HG03066 (cell line): ENCODE measurements at regions not wholly inside any gene's neighbourhood (a gene's known extent, or its start where the extent isn't known, plus 50 kb on each side); places are given as distances from the start of the nearest gene placed in this dataset.

ENCODE experiments used
- ATAC-seq: cut with Tn5 transposase; IDR thresholded peaks from one replicate; pipeline ENCODE4 v1.9.1; 2021; ENCODE audit warnings: low read depth; ENCODE audit not compliant: unreplicated experiment

DNA sequence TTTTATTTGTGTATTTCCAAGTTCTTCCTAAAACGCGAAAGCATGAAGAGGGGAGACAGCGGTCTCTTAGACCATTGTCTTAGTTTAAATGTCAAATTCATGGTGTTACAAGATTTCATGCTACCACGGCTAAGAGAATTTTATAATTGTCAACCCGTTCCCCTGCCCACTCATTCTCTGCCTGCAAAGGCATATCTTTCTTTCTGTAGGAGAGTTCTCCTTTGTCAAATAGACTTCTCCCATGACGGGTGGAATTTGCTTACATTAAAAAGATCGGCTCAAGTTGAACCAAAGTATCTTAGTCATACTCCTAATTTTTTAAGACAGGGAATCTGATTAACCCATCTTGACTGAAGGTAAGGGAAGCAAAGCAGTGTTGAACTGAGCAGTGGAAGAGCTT is 539.2 kb downstream of the REEP3 start:
- ATAC-seq = no peak

DNA sequence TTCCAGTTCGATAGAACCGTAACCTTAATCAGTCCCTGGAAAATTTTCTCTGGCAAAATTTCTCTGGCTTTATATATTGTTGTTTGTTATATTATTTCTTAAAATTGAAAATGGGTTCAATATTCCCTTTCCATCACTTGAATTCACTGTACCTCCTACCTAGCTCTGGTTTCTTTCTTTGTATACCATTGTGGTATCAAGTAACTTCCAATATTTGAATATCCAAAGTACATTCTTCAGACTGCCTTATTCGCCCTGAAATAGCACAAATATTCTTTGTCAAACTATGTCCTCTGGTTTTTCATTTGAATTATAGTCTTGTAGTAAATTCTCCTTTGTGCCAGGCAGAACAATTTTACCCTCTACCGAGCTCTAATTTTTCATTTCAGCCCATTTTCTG is 541.6 kb downstream of the REEP3 start:
- ATAC-seq = no peak

- ATAC-seq = no peak
Observed at GRCh38 chr10:64067009-64067606, 545.9 kb downstream of the REEP3 start.

- no peak for ATAC-seq
Observed at GRCh38 chr10:64067859-64068258, 546.7 kb downstream of the REEP3 start.

GRCh38 chr10:64070241-64070640 is 549.0 kb downstream of the REEP3 start:
- no peak for ATAC-seq

- no peak for ATAC-seq
Observed at GRCh38 chr10:64071218-64071617, 550.0 kb downstream of the REEP3 start.

DNA sequence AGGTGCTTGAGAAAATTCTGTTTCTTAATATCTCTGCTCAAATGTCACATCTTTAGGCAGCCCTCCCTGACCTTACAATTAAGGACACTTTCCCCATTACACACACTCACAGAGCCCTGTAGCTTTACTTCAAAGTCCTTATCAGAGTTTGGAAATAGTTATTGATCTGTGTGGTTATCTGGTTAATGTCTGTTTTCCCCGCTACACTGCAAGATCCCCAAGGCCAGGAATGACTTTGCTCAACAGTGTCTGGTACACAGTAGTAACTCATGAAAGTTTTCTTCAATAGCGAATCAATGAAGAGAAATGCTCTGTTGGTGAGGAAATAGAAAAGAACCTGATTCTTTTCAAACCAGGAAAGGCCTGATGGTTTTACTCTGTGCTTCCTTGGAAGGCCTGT is 554.4 kb downstream of the REEP3 start:
- ATAC-seq = no peak

DNA sequence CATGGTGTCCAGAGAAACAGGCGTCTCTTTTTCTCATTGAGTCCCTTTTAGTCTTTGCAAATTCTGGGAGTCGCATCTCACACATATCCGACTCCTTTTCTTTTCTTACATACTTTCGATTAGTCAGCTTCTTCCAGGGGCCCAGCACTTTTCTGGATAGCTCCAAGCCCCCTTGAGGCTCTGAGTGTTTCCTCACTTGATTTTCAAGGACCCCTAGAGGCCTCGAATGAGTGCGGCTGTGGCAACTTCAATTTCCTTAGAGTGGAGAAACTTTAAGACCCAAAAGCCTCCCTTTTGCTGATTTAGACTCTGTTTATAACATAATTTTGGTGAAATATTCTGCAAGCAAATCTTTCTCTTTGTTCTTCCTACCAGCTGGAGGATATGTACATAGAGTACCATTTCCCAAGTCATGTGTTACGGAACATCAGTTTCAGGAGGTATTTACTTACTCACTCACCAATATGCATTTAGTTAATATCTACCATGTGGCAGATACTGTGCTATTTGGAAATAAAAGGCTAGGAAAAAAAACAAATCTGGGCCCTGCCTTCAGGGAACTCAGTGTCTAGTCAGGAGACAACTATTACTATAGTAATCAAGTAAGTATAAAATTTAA is 555.2 kb downstream of the REEP3 start:
- no peak for ATAC-seq

DNA sequence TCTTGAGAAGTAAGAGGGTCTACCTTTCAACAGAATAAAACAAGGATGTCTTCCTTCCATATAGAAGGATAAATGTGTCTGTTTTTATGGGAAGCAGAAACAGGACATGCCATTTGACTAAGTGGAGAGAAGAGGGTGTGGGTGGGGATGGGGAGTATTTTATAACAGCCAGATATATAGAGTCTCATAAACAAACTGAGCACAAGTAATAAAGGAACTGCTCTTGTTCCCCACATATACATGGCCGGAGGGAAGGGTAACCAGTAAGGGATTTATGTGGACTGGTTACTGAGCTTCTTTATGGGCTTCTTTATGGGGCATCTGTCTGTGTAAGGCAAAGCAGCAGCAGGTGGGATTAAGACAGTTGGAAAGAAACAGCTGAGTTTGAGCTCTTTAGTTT is 558.1 kb downstream of the REEP3 start:
- no peak for ATAC-seq

DNA sequence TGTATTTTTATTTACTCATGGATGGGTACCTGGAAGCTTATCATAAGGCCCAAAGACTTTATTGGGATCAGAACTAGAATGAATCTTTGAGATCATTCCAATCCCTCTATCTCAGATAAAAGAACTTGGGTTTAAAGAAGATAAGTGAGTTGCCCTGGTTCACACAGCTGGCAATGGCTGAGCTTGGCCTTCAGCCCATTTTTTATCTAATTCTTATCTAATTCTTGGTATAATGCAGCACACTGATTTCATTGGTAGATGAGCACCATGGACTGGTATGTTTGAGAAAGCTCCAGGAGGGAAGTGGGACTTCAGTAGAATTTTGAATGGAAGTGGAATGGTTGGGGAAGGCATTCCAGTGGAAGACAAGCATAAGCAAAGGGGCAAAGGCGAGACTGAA is 558.9 kb downstream of the REEP3 start:
- ATAC-seq = no peak

- no peak for ATAC-seq
Observed at GRCh38 chr10:64081947-64082482, 560.8 kb downstream of the REEP3 start.

GRCh38 chr10:64086083-64086767 is 565.0 kb downstream of the REEP3 start:
- ATAC-seq = no peak

- ATAC-seq = no peak
Observed at GRCh38 chr10:64089648-64090047, 568.4 kb downstream of the REEP3 start.

GRCh38 chr10:64090865-64091264 is 569.7 kb downstream of the REEP3 start:
- no peak for ATAC-seq

GRCh38 chr10:64091897-64092296 is 570.7 kb downstream of the REEP3 start:
- no peak for ATAC-seq

DNA sequence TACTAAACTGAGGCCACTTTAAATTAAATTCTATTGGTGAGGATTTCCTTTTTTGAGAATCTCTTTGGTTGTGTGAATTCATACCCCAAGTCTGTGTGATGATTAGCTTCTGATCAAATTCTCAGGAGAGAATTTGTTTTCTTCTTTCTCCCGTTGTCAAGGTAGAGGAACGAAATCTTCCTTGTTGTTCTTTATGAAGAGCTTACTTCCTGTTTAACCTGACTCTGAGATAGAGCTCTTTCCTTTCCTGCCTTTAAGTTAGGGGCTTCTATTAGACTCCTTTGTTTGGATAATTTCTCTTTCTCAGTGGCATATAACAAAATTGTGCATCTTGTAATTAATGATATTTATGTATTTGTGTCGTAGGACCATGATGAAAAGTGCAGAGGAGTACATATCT is 572.1 kb downstream of the REEP3 start:
- no peak for ATAC-seq

GRCh38 chr10:64093946-64094535 is 572.8 kb downstream of the REEP3 start:
- ATAC-seq = no peak

- no peak for ATAC-seq
Observed at GRCh38 chr10:64096941-64097340, 575.7 kb downstream of the REEP3 start.

GRCh38 chr10:64097391-64098122 is 576.4 kb downstream of the REEP3 start:
- ATAC-seq = no peak

- ATAC-seq = no peak
Observed at GRCh38 chr10:64098994-64099393, 577.8 kb downstream of the REEP3 start.
